Mesodermal cell (in vitro differentiated cells): ENCODE measurements at regions not wholly inside any gene's neighbourhood (a gene's known extent, or its start where the extent isn't known, plus 50 kb on each side); places are given as distances from the start of the nearest gene placed in this dataset.

Experiments used
- H3K27ac ChIP-seq: 2 replicates; pipeline ENCODE4 v1.7.0; 2013; ENCODE audit warnings: mild to moderate bottlenecking, low read depth, low read length, moderate library complexity; ENCODE audit not compliant: severe bottlenecking
- H3K36me3 ChIP-seq: 2 replicates; pipeline ENCODE4 v1.7.1; 2013; ENCODE audit warnings: mild to moderate bottlenecking, low read length, moderate library complexity; ENCODE audit not compliant: control insufficient read depth, insufficient read depth
- H3K4me1 ChIP-seq: one replicate; pipeline ENCODE4 v1.7.1; 2013; ENCODE audit warnings: mild to moderate bottlenecking, low read length; ENCODE audit not compliant: insufficient read depth, control insufficient read depth, poor library complexity, severe bottlenecking
- H3K4me3 ChIP-seq: 2 replicates; pipeline ENCODE4 v1.7.0; 2013; ENCODE audit warnings: low read length, control low read depth, mild to moderate bottlenecking; ENCODE audit not compliant: insufficient read depth, poor library complexity, severe bottlenecking; ENCODE audit errors: extremely low read depth
- H3K9me3 ChIP-seq: 2 replicates; pipeline ENCODE4 v1.7.1; 2013; ENCODE audit warnings: mild to moderate bottlenecking, low read length, moderate library complexity; ENCODE audit not compliant: control insufficient read depth
- WGBS, 2 experiments: methylation state at CpG; one replicate each; pipeline ENCODE4 v1.1.5; 2013; ENCODE audit warnings: missing lambda C conversion rate in 2 of 2; ENCODE audit not compliant: insufficient coverage in 2 of 2; 5-methylcytosine and 5-hydroxymethylcytosine counted together

- H3K4me1 ChIP-seq, result peaks cover 29% of the 10 kb centered on the region
- no peak overlapping the region for H3K4me3 ChIP-seq
- no peaks in the 10 kb centered on the region for H3K36me3 ChIP-seq
- no peaks in the 10 kb centered on the region for H3K9me3 ChIP-seq
- no peak overlapping the region for H3K27ac ChIP-seq
- WGBS, 2 experiments, result 85 to 90% methylated on average over 6 to 7 of the region's 10 CpGs
Measured at GRCh38 chr14:49946320-49947141, 53.6 kb downstream of the ARF6 start.

GRCh38 chr14:49947506-49947905, 54.6 kb downstream of the ARF6 start:
- WGBS, 2 experiments, result 100% methylated on average over 3 of the region's 3 CpGs
- Histone ChIP-seq H3K27ac (no peak overlapping the region), H3K9me3 (no peaks in the 10 kb centered on the region), H3K4me3 (no peak overlapping the region), H3K4me1 (peaks cover 29% of the 10 kb centered on the region), H3K36me3 (no peaks in the 10 kb centered on the region)

- no peak overlapping the region for H3K4me3 ChIP-seq
- H3K36me3 ChIP-seq, result no peaks in the 10 kb centered on the region
- H3K27ac ChIP-seq, result no peak overlapping the region
- peaks cover 28% of the 10 kb centered on the region for H3K4me1 ChIP-seq
- H3K9me3 ChIP-seq, result no peaks in the 10 kb centered on the region
- WGBS, 2 experiments, result 95 to 100% methylated on average over 2 to 3 of the region's 4 CpGs
Measured at GRCh38 chr14:49950275-49951228, 57.7 kb downstream of the ARF6 start.

- Histone ChIP-seq H3K4me3 (no peak overlapping the region), H3K27ac (no peak overlapping the region), H3K36me3 (no peaks in the 10 kb centered on the region), H3K9me3 (no peaks in the 10 kb centered on the region), H3K4me1 (peaks cover 21% of the 10 kb centered on the region)
- WGBS, 2 experiments, result 100% methylated on average over 1 of the region's 1 CpG; no CpG with 5 or more reads in 1 of the 2 experiments
Measured at GRCh38 chr14:49951229-49951607, 58.3 kb downstream of the ARF6 start.

GRCh38 chr14:49951691-49952345, 58.9 kb downstream of the ARF6 start:
- no peaks in the 10 kb centered on the region for H3K9me3 ChIP-seq
- no peak overlapping the region for H3K4me3 ChIP-seq
- no peaks in the 10 kb centered on the region for H3K36me3 ChIP-seq
- no peak overlapping the region for H3K27ac ChIP-seq
- H3K4me1 ChIP-seq, result peaks cover 15% of the 10 kb centered on the region
- WGBS, 2 experiments, result 100% methylated on average over 1 to 2 of the region's 3 CpGs

GRCh38 chr14:49953196-49953595, 60.3 kb downstream of the ARF6 start:
- Histone ChIP-seq H3K9me3 (no peaks in the 10 kb centered on the region), H3K36me3 (no peaks in the 10 kb centered on the region), H3K27ac (no peak overlapping the region), H3K4me3 (no peak overlapping the region), H3K4me1 (peaks cover 12% of the 10 kb centered on the region)

- Histone ChIP-seq H3K9me3 (no peaks in the 10 kb centered on the region), H3K27ac (no peak overlapping the region), H3K36me3 (no peaks in the 10 kb centered on the region), H3K4me3 (no peak overlapping the region), H3K4me1 (peaks cover 12% of the 10 kb centered on the region)
- no CpG with 5 or more reads among the region's 2 CpGs for WGBS, 2 experiments
Measured at GRCh38 chr14:49954171-49954631, 61.3 kb downstream of the ARF6 start.

GRCh38 chr14:49955024-49955423, 62.1 kb downstream of the ARF6 start:
- H3K4me3 ChIP-seq, result no peak overlapping the region
- no peaks in the 10 kb centered on the region for H3K9me3 ChIP-seq
- peaks cover 12% of the 10 kb centered on the region for H3K4me1 ChIP-seq
- no peak overlapping the region for H3K27ac ChIP-seq
- H3K36me3 ChIP-seq, result no peaks in the 10 kb centered on the region

GRCh38 chr14:49957089-49957852, 64.4 kb downstream of the ARF6 start:
- 76 to 92% methylated on average over 3 to 4 of the region's 7 CpGs for WGBS, 2 experiments
- H3K4me3 ChIP-seq, result no peak overlapping the region
- H3K9me3 ChIP-seq, result no peaks in the 10 kb centered on the region
- H3K36me3 ChIP-seq, result no peaks in the 10 kb centered on the region
- peaks cover 3% of the 10 kb centered on the region for H3K4me1 ChIP-seq
- no peak overlapping the region for H3K27ac ChIP-seq

- 88 to 97% methylated on average over 2 to 5 of the region's 9 CpGs for WGBS, 2 experiments
- no peaks in the 10 kb centered on the region for H3K9me3 ChIP-seq
- no peak overlapping the region for H3K27ac ChIP-seq
- no peak overlapping the region for H3K4me3 ChIP-seq
- H3K36me3 ChIP-seq, result no peaks in the 10 kb centered on the region
- peaks cover 3% of the 10 kb centered on the region for H3K4me1 ChIP-seq
Measured at GRCh38 chr14:49959822-49960408, 67.0 kb downstream of the ARF6 start.
